ENCODE measurements at regions not wholly inside any gene's neighbourhood (a gene's known extent, or its start where the extent isn't known, plus 50 kb on each side); places are given as distances from the start of the nearest gene placed in this dataset.

DNA sequence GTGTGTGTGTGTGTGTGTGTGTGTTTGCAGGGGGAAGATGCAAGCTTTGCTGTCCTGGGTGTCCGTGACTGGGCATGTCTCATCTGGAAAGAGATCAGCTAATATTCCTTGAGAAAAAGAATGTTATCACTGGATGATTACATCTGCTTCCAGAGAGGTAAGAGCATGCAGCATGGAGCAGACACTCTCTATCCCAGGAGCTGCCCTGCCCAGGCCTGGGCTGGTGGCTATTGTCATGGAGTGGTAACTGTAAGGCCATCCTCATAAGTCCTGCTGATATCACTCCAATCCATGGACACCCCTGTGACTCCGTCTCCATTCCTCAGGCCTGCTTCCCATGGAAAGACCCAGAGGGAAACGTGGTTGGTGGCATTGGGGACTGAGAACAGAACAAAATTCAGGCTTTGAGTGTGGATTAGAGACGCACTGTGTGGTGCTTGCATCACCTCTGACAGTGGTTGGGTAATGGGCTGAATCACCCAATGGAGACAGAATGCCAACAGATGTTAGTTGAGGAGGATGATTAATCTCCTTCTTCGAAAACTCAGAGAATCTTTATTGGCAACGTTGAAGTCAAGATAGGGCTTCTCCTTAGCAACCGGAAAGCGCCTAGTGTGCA is 52.0 kb upstream of the KCNIP1 start:
- Histone ChIP-seq H3K4me1 (ENCODE audit: control insufficient read depth, insufficient read depth, low read length) (no peaks in the 10 kb centered on the region), H3K9me3 (ENCODE audit: control insufficient read depth, insufficient read depth, low read depth, low read length) (no peaks in the 10 kb centered on the region), H3K27ac (ENCODE audit: extremely low read depth, low read depth, low read length) (no peak overlapping the region), H3K4me3 (ENCODE audit: low read depth, low read length) (no peak overlapping the region), H3K36me3 (ENCODE audit: control insufficient read depth in 2 of 2, insufficient read depth in 1 of 2, low read length in 2 of 2) (no peaks in the 10 kb centered on the region)
- CTCF ChIA-PET: interaction anchor here (0.6 kb wide), 1 partner anchor 44 kb away, joined by 3 read pairs; no protein-coding TSS in a partner anchor
- POLR2A ChIA-PET: no interaction called here
- no peak for TF ChIP-seq BCL11B (tag by site-specific recombination; IDR thresholded peaks at IDR 0.05; ENCODE audit: low read depth)
- TF ChIP-seq SCRT1 (tag by site-specific recombination; IDR thresholded peaks at IDR 0.05; ENCODE audit: borderline replicate concordance): no peak
- no peak for TF ChIP-seq ZNF514 (tag by site-specific recombination; IDR thresholded peaks at IDR 0.05)
- TF ChIP-seq ZNF155 (tag by site-specific recombination; IDR thresholded peaks at IDR 0.05): no peak
- TF ChIP-seq ZNF132 (tag by site-specific recombination; IDR thresholded peaks at IDR 0.05; ENCODE audit: borderline replicate concordance): no peak
- TF ChIP-seq, protein P1, sequence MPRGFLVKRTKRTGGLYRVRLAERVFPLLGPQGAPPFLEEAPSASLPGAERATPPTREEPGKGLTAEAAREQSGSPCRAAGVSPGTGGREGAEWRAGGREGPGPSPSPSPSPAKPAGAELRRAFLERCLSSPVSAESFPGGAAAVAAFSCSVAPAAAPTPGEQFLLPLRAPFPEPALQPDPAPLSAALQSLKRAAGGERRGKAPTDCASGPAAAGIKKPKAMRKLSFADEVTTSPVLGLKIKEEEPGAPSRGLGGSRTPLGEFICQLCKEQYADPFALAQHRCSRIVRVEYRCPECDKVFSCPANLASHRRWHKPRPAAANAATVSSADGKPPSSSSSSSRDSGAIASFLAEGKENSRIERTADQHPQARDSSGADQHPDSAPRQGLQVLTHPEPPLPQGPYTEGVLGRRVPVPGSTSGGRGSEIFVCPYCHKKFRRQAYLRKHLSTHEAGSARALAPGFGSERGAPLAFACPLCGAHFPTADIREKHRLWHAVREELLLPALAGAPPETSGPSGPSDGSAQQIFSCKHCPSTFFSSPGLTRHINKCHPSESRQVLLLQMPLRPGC (tag by site-specific recombination; IDR thresholded peaks at IDR 0.05): no peak
- TF ChIP-seq ZNF23 (tag by site-specific recombination; IDR thresholded peaks at IDR 0.05; ENCODE audit: borderline replicate concordance): no peak
- no peak for TF ChIP-seq ZNF146 (tag by site-specific recombination; IDR thresholded peaks at IDR 0.05)
- TF ChIP-seq, protein P2, sequence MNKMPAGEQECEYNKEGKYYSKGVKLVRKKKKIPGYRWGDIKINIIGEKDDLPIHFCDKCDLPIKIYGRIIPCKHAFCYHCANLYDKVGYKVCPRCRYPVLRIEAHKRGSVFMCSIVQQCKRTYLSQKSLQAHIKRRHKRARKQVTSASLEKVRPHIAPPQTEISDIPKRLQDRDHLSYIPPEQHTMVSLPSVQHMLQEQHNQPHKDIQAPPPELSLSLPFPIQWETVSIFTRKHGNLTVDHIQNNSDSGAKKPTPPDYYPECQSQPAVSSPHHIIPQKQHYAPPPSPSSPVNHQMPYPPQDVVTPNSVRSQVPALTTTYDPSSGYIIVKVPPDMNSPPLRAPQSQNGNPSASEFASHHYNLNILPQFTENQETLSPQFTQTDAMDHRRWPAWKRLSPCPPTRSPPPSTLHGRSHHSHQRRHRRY (tag by site-specific recombination; IDR thresholded peaks at IDR 0.05): no peak

GRCh38 chr5:170450061-170450669 is 53.7 kb upstream of the KCNIP1 start:
- no peaks in the 10 kb centered on the region for H3K9me3 ChIP-seq (ENCODE audit: control insufficient read depth, insufficient read depth, low read depth, low read length)
- H3K36me3 ChIP-seq (ENCODE audit: control insufficient read depth in 2 of 2, insufficient read depth in 1 of 2, low read length in 2 of 2): no peaks in the 10 kb centered on the region
- ChIA-PET POLR2A (no interaction called here), CTCF (interaction anchor here (1.1 kb wide), 1 partner anchor 16 kb away, joined by 3 read pairs; no protein-coding TSS in a partner anchor)
- H3K4me3 ChIP-seq (ENCODE audit: low read depth, low read length): no peak overlapping the region
- TF ChIP-seq ZNF354C (tag by site-specific recombination; IDR thresholded peaks at IDR 0.05; ENCODE audit: borderline replicate concordance, low read depth) (no peak), ZNF394 (tag by site-specific recombination; IDR thresholded peaks at IDR 0.05; ENCODE audit: borderline replicate concordance) (no peak), OSR2 (tag by site-specific recombination; IDR thresholded peaks at IDR 0.05) (no peak), ZNF18 (tag by site-specific recombination; IDR thresholded peaks at IDR 0.05) (no peak), ZIC2 (tag by site-specific recombination; IDR thresholded peaks at IDR 0.05) (no peak), ZSCAN23 (tag by site-specific recombination; IDR thresholded peaks at IDR 0.05) (no peak)
- no peak overlapping the region for H3K27ac ChIP-seq (ENCODE audit: extremely low read depth, low read depth, low read length)
- H3K4me1 ChIP-seq (ENCODE audit: control insufficient read depth, insufficient read depth, low read length): no peaks in the 10 kb centered on the region

DNA sequence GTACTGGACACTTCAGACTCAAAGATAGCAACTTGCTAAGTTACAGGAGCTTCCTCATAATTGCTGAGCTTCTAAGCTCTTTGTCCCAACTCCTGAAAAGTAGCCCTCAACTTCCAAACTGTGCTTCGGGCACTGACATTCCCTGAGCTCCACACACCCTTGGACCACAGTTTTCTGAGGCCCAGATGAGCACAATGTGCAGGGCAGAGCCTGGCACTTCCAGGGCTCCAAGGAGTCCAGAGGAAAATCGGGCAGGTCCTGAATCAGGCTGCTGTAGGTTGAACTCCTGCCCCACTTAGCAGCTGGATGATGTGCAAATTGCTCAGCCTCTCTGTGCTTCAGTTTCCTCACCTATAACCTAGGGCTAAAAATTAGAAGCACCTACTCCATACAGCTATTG is 54.6 kb upstream of the KCNIP1 start:
- no peaks in the 10 kb centered on the region for H3K9me3 ChIP-seq (ENCODE audit: control insufficient read depth, insufficient read depth, low read depth, low read length)
- H3K4me3 ChIP-seq (ENCODE audit: low read depth, low read length): no peak overlapping the region
- no peak overlapping the region for H3K27ac ChIP-seq (ENCODE audit: extremely low read depth, low read depth, low read length)
- TF ChIP-seq ZNF175 (tag by site-specific recombination; IDR thresholded peaks at IDR 0.05) (no peak), ZNF571 (tag by site-specific recombination; IDR thresholded peaks at IDR 0.05) (no peak), ZNF530 (tag by site-specific recombination; IDR thresholded peaks at IDR 0.05; ENCODE audit: low read depth) (no peak), ZNF621 (tag by site-specific recombination; IDR thresholded peaks at IDR 0.05) (no peak), ZNF23 (tag by site-specific recombination; IDR thresholded peaks at IDR 0.05; ENCODE audit: borderline replicate concordance) (no peak), ZNF174 (tag by site-specific recombination; IDR thresholded peaks at IDR 0.05) (no peak), KLF7 (tag by site-specific recombination; IDR thresholded peaks at IDR 0.05; ENCODE audit: borderline replicate concordance) (no peak), ZBTB21 (tag by site-specific recombination; IDR thresholded peaks at IDR 0.05) (no peak), ZFP3 (tag by site-specific recombination; IDR thresholded peaks at IDR 0.05; ENCODE audit: low read depth) (no peak), SP3 (tag by site-specific recombination; IDR thresholded peaks at IDR 0.05) (no peak), EGR2 (tag by site-specific recombination; IDR thresholded peaks at IDR 0.05; ENCODE audit: low read depth) (no peak), ZNF600 (tag by site-specific recombination; IDR thresholded peaks at IDR 0.05) (no peak), ZNF221 (tag by site-specific recombination; IDR thresholded peaks at IDR 0.05; ENCODE audit: borderline replicate concordance) (no peak)
- TF ChIP-seq, protein P2 (tag by site-specific recombination; IDR thresholded peaks at IDR 0.05): no peak
- CTCF ChIA-PET: interaction anchor here (1.1 kb wide), 1 partner anchor 15 kb away, joined by 3 read pairs; no protein-coding TSS in a partner anchor
- POLR2A ChIA-PET: no interaction called here
- H3K4me1 ChIP-seq (ENCODE audit: control insufficient read depth, insufficient read depth, low read length): no peaks in the 10 kb centered on the region
- H3K36me3 ChIP-seq (ENCODE audit: control insufficient read depth in 2 of 2, insufficient read depth in 1 of 2, low read length in 2 of 2): no peaks in the 10 kb centered on the region

Data from HEK293 (cell line).